HG02763 (cell line): ENCODE measurements at regions not wholly inside any gene's neighbourhood (a gene's known extent, or its start where the extent isn't known, plus 50 kb on each side); places are given as distances from the start of the nearest gene placed in this dataset.

Source experiments
- ATAC-seq: cut with Tn5 transposase; IDR thresholded peaks from one replicate; pipeline ENCODE4 v1.9.1; 2021; ENCODE audit warnings: mild to moderate bottlenecking, moderate library complexity; ENCODE audit not compliant: unreplicated experiment

- ATAC-seq, result no peak
Measured at GRCh38 chr13:104473936-104474335, 1407.7 kb upstream of the SLC10A2 start.

GRCh38 chr13:104466016-104466415 lies 1399.8 kb upstream of the SLC10A2 start:
- no peak for ATAC-seq

DNA sequence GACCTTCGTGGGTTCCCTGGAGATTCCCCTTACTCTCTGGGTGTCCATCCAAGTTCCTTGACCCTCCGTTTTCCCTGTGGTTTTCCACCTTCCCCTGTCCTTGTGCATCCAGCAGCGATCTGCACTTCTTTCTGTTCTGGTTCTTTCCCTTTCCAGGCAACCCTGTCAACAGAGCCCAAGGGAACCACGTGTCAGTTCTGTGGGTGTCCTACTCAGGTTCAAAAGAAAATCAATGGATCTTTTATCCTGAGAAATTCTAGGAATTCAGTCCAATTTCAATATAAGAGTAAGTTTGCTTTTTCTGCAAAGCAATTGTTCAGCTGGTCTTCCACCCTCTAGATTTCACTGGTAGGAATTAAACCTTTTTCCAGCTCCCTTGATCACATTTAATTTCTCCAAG lies 1394.8 kb upstream of the SLC10A2 start:
- no peak for ATAC-seq

DNA sequence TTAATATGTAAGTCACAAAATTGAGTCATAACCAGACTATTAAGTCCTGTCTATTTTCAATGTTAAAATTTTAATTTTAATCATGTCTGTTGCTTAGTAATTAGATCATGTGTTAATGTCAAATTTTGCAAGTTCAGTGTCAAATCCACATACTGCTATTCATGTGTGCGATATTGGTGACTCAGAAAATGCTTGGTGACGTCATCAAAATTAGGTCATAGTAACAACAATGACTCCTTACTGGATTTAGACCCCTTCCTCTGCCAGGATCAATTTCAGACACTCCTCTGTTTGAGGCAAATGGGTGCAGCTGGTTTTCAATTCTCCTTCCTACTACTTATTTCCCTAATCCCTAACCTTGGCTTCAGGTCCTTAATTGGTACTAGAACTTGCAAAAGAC lies 1394.3 kb upstream of the SLC10A2 start:
- ATAC-seq, result no peak

DNA sequence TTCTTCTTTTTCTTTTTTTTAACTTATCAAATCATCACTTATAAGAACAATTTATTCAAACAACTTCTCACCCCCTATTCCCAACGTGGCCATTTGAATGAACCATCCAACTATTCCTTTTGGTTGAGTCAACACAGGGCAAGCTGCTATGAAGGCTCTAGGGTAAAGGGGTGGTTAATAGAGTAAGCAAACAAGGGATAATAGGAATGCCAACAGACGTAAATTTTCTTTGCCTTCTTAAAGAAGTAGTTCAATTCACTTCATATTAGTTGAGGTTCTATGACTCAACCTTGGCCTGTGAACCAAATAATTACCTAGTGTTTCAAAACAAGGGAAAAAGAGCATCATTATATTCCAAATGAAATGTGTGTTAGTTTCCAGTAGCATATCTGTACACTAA lies 1383.8 kb upstream of the SLC10A2 start:
- ATAC-seq, result no peak

GRCh38 chr13:104447348-104447747 lies 1381.1 kb upstream of the SLC10A2 start:
- no peak for ATAC-seq

DNA sequence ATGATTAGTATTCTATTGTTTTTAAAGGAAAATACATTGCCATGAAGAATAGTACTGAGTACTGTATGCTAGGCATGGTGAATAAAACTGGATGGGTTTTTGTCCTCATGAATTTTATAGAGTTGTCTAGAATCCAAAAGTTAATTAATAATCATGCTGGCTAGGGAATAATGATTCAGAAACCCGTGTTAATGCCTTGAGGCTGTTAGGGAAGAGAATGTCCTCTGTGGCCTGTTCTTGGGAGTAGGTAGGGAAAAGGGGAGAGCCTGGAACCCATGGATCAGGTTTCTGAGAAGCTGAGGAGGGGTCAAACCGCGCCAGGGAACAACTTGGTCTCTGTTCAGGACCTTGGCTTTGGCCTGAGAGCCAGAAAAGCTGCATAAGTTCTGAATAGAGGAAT lies 1376.3 kb upstream of the SLC10A2 start:
- no peak for ATAC-seq

- ATAC-seq, result no peak
Measured at GRCh38 chr13:104436555-104436954, 1370.3 kb upstream of the SLC10A2 start.

GRCh38 chr13:104431895-104432294 lies 1365.7 kb upstream of the SLC10A2 start:
- ATAC-seq, result no peak

- no peak for ATAC-seq
Measured at GRCh38 chr13:104426435-104426834, 1360.2 kb upstream of the SLC10A2 start.

- no peak for ATAC-seq
Measured at GRCh38 chr13:104422668-104423067, 1356.5 kb upstream of the SLC10A2 start.

GRCh38 chr13:104416973-104417372 lies 1350.8 kb upstream of the SLC10A2 start:
- ATAC-seq, result no peak

- ATAC-seq, result no peak
Measured at GRCh38 chr13:104414771-104415170, 1348.6 kb upstream of the SLC10A2 start.

GRCh38 chr13:104414181-104414580 lies 1348.0 kb upstream of the SLC10A2 start:
- ATAC-seq, result no peak

DNA sequence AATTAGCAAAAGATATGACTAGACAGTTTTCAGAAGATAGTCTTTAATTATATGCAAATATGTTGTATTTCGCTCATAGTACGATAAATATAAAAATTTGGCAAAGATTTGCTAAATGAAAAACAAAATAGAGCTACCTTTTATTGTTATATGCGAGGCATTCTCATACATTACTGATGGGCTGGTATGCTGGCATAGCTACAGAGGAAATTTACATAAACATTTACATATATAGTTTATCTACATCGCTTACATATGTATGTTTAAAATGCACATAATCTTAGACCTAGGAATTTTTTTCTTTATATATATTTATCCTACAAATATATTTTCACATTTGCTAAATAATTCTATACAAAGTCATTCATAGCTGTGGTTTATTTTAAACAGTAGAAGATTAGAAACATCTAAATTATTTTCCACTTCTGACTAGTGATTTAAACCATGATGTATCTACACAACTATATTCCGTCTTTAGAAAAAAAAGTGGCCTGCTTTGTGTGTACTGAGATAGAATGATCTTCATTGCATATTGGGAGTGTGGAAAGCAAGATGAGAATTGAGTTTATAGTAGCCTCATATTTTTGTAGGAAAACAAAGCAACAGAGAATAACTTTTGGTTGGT lies 1345.0 kb upstream of the SLC10A2 start:
- ATAC-seq, result no peak

DNA sequence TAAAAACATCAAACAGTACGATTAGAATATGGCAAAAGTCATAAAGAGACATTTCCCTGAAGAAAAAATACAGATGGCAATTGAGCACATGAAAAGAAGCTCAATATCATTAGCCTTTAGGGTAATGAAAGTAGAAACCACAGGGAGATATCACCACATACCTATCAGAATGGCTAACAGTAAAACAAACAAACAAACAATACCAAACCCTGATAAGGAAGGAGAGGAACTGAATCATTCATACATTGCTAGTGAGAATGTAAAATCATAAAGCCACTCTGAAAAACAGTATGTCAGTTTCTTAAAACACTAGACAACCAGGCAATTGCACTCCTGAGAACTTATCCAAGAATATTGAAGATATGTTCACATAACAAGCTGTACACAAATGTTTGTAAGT lies 1342.5 kb upstream of the SLC10A2 start:
- no peak for ATAC-seq

DNA sequence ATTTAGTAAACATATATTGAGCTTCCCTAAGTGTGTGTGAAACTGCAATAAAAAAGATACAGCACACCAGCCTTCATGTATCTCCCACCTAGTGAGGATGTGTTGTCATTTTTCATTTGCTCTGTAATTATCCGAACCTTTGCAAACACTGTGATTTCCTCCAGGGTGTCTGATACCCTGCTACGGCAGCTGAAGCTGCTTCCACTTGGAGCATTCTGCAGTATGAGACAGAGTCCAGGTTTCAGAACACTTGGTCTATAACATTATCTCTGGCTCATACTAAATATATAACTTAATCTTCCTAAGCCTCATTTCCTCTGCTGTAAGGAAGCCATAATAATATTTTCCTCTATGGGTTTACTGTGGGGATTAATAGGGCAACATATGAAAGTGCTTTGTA lies 1338.1 kb upstream of the SLC10A2 start:
- no peak for ATAC-seq

DNA sequence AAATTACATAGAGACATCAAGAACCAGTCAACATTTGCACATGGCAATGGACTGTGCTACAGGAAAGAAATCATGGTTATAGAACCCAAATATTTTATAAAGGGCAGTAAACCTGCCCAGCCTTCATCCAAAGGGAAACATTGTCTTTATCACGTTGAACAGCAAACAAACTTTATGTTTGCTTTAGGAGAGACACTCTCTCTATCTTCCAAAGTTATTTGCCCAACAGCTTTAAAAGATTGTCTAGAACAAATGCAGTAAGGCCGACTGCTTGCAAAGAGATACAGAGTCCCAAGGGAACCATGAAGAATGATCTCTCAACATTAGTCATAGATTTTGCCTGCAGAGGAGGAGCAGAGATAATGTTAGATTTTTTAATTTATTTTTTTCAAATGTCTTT lies 1323.5 kb upstream of the SLC10A2 start:
- ATAC-seq, result no peak

GRCh38 chr13:104387510-104387909 lies 1321.3 kb upstream of the SLC10A2 start:
- ATAC-seq, result no peak

DNA sequence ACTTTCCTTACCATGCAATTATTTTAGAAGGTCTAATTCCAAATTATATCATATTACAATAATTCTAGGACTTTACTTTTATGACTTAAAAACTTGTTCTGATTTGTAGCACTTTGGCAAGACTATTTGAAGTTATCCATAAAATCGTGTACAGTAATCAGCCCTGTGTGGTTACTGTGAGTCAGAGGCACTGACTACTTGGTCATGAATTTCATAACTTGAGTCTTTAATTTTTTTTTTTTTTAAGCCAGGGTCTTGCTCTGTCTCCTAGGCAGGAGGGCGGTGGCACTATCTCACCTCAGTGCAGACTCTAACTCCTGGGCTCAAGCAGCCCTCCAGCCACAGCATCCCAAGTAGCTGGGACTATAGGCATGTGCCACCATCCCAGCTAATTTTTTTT lies 1319.2 kb upstream of the SLC10A2 start:
- ATAC-seq, result no peak

- ATAC-seq, result no peak
Measured at GRCh38 chr13:104382951-104383350, 1316.7 kb upstream of the SLC10A2 start.

- ATAC-seq, result no peak
Measured at GRCh38 chr13:104376588-104376987, 1310.4 kb upstream of the SLC10A2 start.

GRCh38 chr13:104375614-104376013 lies 1309.4 kb upstream of the SLC10A2 start:
- no peak for ATAC-seq
